ENCODE measurements at regions not wholly inside any gene's neighbourhood (a gene's known extent, or its start where the extent isn't known, plus 50 kb on each side); places are given as distances from the start of the nearest gene placed in this dataset.

GRCh38 chr7:23909426-23909825 lies 199.4 kb downstream of the STK31 start:
- Mint-ChIP-seq H3K27me3 (ENCODE audit: low read depth) (no peaks in the 10 kb centered on the region), H3K27ac (no peak overlapping the region)
- no peak for TF ChIP-seq CTCF (IDR thresholded peaks at IDR 0.05; ENCODE audit: unreplicated experiment)

GRCh38 chr7:23912065-23912464 lies 202.0 kb downstream of the STK31 start:
- no peak for TF ChIP-seq CTCF (IDR thresholded peaks at IDR 0.05; ENCODE audit: unreplicated experiment)
- H3K4me3 Mint-ChIP-seq = no peak overlapping the region
- peaks cover 1% of the 10 kb centered on the region for H3K27me3 Mint-ChIP-seq (ENCODE audit: low read depth)
- H3K4me1 Mint-ChIP-seq = no peaks in the 10 kb centered on the region
- no peak for DNase-seq (ENCODE audit: low spot score in 2 of 2, unreplicated experiment in 2 of 2)
- H3K27ac Mint-ChIP-seq = no peak overlapping the region
- H3K36me3 Mint-ChIP-seq = no peaks in the 10 kb centered on the region
- peaks cover 4% of the 10 kb centered on the region for H3K9me3 Mint-ChIP-seq

More at GRCh38 chr7:23909426-23909825, 199.4 kb downstream of the STK31 start:
- Mint-ChIP-seq H3K36me3 (no peaks in the 10 kb centered on the region), H3K4me1 (no peaks in the 10 kb centered on the region), H3K9me3 (peaks cover 4% of the 10 kb centered on the region), H3K4me3 (no peak overlapping the region)
- no peak for DNase-seq (ENCODE audit: low spot score in 2 of 2, unreplicated experiment in 2 of 2)

GRCh38 chr7:23913016-23913415 lies 203.0 kb downstream of the STK31 start:
- no peak for DNase-seq (ENCODE audit: low spot score in 2 of 2, unreplicated experiment in 2 of 2)
- H3K36me3 Mint-ChIP-seq = no peaks in the 10 kb centered on the region
- H3K27ac Mint-ChIP-seq = no peak overlapping the region
- peaks cover 1% of the 10 kb centered on the region for H3K27me3 Mint-ChIP-seq (ENCODE audit: low read depth)
- H3K9me3 Mint-ChIP-seq = peaks cover 4% of the 10 kb centered on the region
- no peak for TF ChIP-seq CTCF (IDR thresholded peaks at IDR 0.05; ENCODE audit: unreplicated experiment)
- H3K4me1 Mint-ChIP-seq = no peaks in the 10 kb centered on the region
- H3K4me3 Mint-ChIP-seq = no peak overlapping the region

- TF ChIP-seq CTCF (IDR thresholded peaks at IDR 0.05; ENCODE audit: unreplicated experiment) = no peak
- Mint-ChIP-seq H3K4me1 (no peaks in the 10 kb centered on the region), H3K27ac (no peak overlapping the region), H3K9me3 (peaks cover 4% of the 10 kb centered on the region), H3K36me3 (no peaks in the 10 kb centered on the region), H3K4me3 (no peak overlapping the region), H3K27me3 (ENCODE audit: low read depth) (peaks cover 1% of the 10 kb centered on the region)
- DNase-seq (ENCODE audit: low spot score in 2 of 2, unreplicated experiment in 2 of 2) = no peak
Measured at GRCh38 chr7:23915236-23915635, 205.2 kb downstream of the STK31 start.

GRCh38 chr7:23918286-23918685 lies 208.3 kb downstream of the STK31 start:
- no peaks in the 10 kb centered on the region for H3K9me3 Mint-ChIP-seq
- no peaks in the 10 kb centered on the region for H3K36me3 Mint-ChIP-seq
- H3K4me3 Mint-ChIP-seq = no peak overlapping the region
- H3K4me1 Mint-ChIP-seq = no peaks in the 10 kb centered on the region
- no peak for DNase-seq (ENCODE audit: low spot score in 2 of 2, unreplicated experiment in 2 of 2)
- TF ChIP-seq CTCF (IDR thresholded peaks at IDR 0.05; ENCODE audit: unreplicated experiment) = no peak
- H3K27ac Mint-ChIP-seq = no peak overlapping the region
- peaks cover 1% of the 10 kb centered on the region for H3K27me3 Mint-ChIP-seq (ENCODE audit: low read depth)

- no peak for TF ChIP-seq CTCF (IDR thresholded peaks at IDR 0.05; ENCODE audit: unreplicated experiment)
- Mint-ChIP-seq H3K36me3 (no peaks in the 10 kb centered on the region), H3K27me3 (ENCODE audit: low read depth) (peaks cover 1% of the 10 kb centered on the region), H3K4me3 (no peak overlapping the region), H3K4me1 (no peaks in the 10 kb centered on the region), H3K9me3 (no peaks in the 10 kb centered on the region), H3K27ac (no peak overlapping the region)
- DNase-seq (ENCODE audit: low spot score in 2 of 2, unreplicated experiment in 2 of 2) = no peak
Measured at GRCh38 chr7:23918856-23919255, 208.8 kb downstream of the STK31 start.
